IPS DF 6.9 (cell line): ENCODE measurements at regions not wholly inside any gene's neighbourhood (a gene's known extent, or its start where the extent isn't known, plus 50 kb on each side); places are given as distances from the start of the nearest gene placed in this dataset.

Source experiments
- DNase-seq: peaks from one replicate; pipeline ENCODE4 v3.0.0-alpha.2; 2013; ENCODE audit warnings: low read depth, low spot score
- H3K27ac ChIP-seq: one replicate; pipeline ENCODE4 v1.5.1; 2013; ENCODE audit warnings: low read length, control low read depth
- H3K27me3 ChIP-seq: 2 replicates; pipeline ENCODE4 v1.6.1; 2013; ENCODE audit warnings: mild to moderate bottlenecking, low read length; ENCODE audit not compliant: control insufficient read depth, insufficient read depth
- H3K36me3 ChIP-seq: 2 replicates; pipeline ENCODE4 v1.6.1; 2013; ENCODE audit warnings: low read length; ENCODE audit not compliant: control insufficient read depth, insufficient read depth
- H3K4me1 ChIP-seq: 2 replicates; pipeline ENCODE4 v1.6.1; 2013; ENCODE audit warnings: low read length; ENCODE audit not compliant: control insufficient read depth, insufficient read depth
- H3K4me3 ChIP-seq: 2 replicates; pipeline ENCODE4 v1.5.1; 2013; ENCODE audit warnings: mild to moderate bottlenecking, low read length
- H3K9me3 ChIP-seq: 2 replicates; pipeline ENCODE4 v1.6.1; 2013; ENCODE audit warnings: low read length, inconsistent platforms; ENCODE audit not compliant: control insufficient read depth, insufficient read depth
- WGBS: extraction: QIAGEN DNeasy Blood & Tissue Kit; methylation state at CpG from one replicate; pipeline ENCODE4 v1.1.7; 2013; ENCODE audit warnings: mixed read lengths, missing lambda C conversion rate; ENCODE audit not compliant: insufficient read length, insufficient coverage; 5-methylcytosine and 5-hydroxymethylcytosine counted together

DNA sequence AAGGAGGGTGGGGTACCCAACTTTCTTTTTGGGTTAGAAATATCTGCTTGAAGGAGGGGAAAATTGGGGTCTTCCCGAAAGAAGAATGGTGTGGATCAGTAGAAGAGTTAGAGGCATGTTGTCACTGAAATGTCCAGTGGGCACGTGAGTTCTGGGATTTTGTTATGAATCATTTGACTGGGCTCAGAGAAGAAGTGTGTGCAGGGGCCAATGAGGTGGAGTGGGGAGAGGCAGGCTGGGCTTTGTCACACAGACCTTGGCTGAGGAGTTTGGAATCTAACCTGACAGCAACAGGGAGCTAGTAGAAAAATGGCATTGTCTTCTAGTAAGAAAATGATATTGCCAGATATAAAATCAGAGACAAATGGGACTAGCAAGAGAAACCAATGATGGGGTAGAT is 436.8 kb downstream of the MFSD1 start:
- no peak overlapping the region for H3K4me3 ChIP-seq
- H3K4me1 ChIP-seq, result no peaks in the 10 kb centered on the region
- DNase-seq, result no peak
- H3K36me3 ChIP-seq, result no peaks in the 10 kb centered on the region
- WGBS, result no CpG with 5 or more reads among the region's 2 CpGs
- no peaks in the 10 kb centered on the region for H3K27me3 ChIP-seq
- H3K27ac ChIP-seq, result no peak overlapping the region
- H3K9me3 ChIP-seq, result no peaks in the 10 kb centered on the region

DNA sequence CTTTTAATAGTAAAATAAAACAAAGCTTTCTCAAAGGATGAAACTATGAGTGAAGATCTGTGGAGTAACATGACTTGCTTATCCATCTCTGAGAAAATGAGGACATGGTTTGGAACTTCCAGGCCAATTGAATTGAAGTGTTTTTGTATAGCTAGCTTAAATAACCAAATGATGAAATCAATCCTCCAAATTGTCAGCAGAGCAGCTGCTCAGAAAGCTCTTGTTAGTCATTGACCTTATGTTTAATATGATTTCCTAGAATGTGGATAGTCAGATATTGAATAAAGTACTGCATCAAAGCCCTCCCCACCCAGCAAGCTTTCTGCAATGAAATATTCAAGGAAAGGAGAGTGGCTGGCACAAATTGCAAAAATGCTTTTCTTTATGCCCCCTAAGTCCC is 437.2 kb downstream of the MFSD1 start:
- Histone ChIP-seq H3K27me3 (no peaks in the 10 kb centered on the region), H3K9me3 (no peaks in the 10 kb centered on the region), H3K27ac (no peak overlapping the region), H3K4me1 (no peaks in the 10 kb centered on the region), H3K36me3 (no peaks in the 10 kb centered on the region), H3K4me3 (no peak overlapping the region)
- DNase-seq, result no peak

DNA sequence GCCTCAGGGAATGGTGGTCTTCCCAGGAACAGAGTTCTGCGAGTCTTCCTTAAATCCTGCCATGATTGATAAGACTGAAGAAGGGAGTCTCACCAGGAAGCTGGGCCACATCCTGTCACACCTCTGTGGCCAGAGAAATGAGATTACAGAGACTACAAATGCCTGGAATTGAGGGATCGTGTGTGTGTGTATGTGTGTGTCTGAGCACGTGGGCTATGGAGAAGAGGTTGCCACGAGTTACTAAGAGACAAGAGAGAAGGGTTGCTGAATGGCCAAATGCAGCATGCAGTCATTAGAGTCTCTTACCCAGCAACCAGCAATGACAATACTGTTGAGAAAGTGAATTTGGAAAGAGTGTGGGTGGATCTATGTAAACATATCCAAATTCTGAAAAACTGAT is 443.1 kb downstream of the MFSD1 start:
- Histone ChIP-seq H3K4me1 (no peaks in the 10 kb centered on the region), H3K9me3 (no peaks in the 10 kb centered on the region), H3K27me3 (no peaks in the 10 kb centered on the region), H3K36me3 (no peaks in the 10 kb centered on the region), H3K4me3 (no peak overlapping the region), H3K27ac (no peak overlapping the region)
- DNase-seq, result no peak
- no CpG with 5 or more reads among the region's 4 CpGs for WGBS

DNA sequence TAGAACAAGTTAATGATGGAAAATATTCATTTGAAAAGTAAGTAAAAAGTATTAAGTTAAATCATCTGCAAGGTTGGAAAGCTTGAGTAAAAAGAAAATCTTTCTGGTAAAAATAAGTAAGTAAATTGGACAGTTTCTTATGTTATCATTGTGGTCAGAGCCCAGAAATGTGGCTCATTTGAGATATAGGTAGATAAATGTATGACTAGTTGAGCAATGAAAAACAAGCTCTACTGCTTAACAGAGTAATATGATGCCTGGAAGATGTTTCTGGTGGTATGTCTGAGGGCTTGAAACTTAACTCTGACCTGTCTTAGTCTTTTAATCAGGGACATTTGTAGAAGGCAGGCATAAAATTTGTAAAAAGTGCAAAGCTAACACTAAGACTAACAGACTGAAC is 444.0 kb downstream of the MFSD1 start:
- Histone ChIP-seq H3K27me3 (no peaks in the 10 kb centered on the region), H3K9me3 (no peaks in the 10 kb centered on the region), H3K27ac (no peak overlapping the region), H3K36me3 (no peaks in the 10 kb centered on the region), H3K4me1 (no peaks in the 10 kb centered on the region), H3K4me3 (no peak overlapping the region)
- DNase-seq, result no peak

DNA sequence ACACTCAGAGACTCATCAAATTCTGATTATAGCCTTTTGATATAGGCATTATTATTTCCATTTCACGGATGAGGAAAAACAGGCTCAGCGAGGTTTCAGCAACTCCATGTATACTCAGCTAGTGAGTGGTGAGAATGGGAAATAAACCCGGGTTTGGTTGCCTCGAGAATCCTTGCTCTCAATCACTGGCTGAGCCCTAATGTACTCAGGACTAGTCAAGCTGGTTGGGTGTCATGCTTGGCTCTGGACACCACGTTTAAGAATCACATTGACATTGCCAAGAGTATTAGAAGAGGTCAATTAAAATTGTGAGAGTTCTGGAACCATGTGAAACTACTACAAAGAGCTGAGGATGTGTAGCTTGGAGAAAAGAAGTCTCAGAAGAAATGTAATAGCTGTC is 444.5 kb downstream of the MFSD1 start:
- Histone ChIP-seq H3K27me3 (no peaks in the 10 kb centered on the region), H3K9me3 (no peaks in the 10 kb centered on the region), H3K4me3 (no peak overlapping the region), H3K4me1 (no peaks in the 10 kb centered on the region), H3K36me3 (no peaks in the 10 kb centered on the region), H3K27ac (no peak overlapping the region)
- no peak for DNase-seq
- WGBS, result no CpG with 5 or more reads among the region's 5 CpGs

DNA sequence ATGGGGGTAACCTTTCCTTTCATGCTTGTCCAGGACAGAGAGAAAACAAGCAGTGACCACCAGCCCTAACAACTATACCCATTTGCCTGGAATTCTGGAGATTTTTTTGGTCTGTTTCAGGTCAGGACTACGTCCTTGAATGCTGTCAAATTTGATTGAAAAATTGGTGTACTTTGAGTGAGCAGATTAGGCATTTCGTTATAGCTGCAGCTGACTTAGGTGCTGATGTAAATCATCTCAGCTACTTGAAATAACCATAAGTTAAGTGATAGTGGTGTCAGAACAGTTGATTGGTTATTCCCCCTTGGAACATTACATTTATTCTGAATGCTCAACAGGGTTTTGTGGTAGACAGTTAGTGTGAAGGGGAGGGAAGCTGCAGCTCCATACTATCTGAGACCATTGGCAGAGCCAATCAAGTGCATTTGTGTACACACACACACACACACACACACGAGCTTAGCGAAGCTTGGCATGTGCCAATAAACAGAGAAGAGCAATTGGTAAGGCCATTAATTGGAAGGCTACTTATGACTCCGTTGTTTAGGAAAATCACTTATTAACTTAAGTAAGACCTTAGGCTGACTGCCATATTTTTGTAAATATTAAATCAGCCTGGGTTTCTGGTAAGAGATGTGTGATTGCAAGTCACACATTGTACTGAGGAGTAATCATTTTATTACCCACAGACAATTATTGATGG is 447.8 kb downstream of the MFSD1 start:
- Histone ChIP-seq H3K4me1 (no peaks in the 10 kb centered on the region), H3K36me3 (no peaks in the 10 kb centered on the region), H3K9me3 (no peaks in the 10 kb centered on the region), H3K27me3 (no peaks in the 10 kb centered on the region), H3K27ac (no peak overlapping the region), H3K4me3 (no peak overlapping the region)
- WGBS, result no CpG with 5 or more reads among the region's 5 CpGs
- no peak for DNase-seq

DNA sequence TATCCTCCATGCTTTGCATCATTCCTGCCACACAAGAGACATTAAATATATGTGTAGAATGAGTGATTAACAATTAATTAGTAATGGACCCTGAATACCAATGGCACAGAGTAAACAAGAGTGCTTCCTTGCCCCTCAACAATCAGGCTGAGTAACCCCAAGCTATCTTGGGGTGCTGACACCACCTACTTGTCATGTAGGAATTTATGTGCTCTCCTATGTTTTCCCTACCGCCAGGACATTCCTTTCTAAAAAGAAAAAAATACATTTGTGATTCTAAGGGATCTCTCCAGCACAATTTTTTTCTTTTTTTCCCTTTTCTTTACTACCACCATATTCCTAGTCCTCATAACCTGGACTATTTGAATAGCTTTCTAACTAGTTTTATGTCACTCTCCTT is 449.1 kb downstream of the MFSD1 start:
- Histone ChIP-seq H3K27ac (no peak overlapping the region), H3K27me3 (no peaks in the 10 kb centered on the region), H3K9me3 (no peaks in the 10 kb centered on the region), H3K4me3 (no peak overlapping the region), H3K4me1 (no peaks in the 10 kb centered on the region), H3K36me3 (no peaks in the 10 kb centered on the region)
- DNase-seq, result no peak
- no CpG with 5 or more reads among the region's 1 CpG for WGBS

DNA sequence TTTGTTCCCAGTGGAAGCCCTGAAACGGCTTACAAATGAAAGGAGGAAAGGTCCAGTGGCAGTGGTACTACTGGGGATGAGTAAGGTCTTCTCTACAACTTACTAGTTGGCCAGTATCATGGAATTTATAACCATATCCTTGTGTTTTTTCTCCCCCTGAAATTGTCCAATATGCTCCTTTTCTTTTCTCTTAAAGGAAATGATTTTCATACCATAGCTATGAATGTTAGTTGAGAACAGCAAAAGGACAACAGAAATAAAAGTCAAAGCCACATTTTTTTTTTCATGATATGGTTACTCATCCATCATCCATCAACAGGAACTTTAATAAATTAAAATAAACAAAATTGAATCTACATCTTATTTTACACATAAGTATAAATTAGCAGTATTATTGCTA is 450.4 kb downstream of the MFSD1 start:
- Histone ChIP-seq H3K9me3 (no peaks in the 10 kb centered on the region), H3K27me3 (no peaks in the 10 kb centered on the region), H3K27ac (no peak overlapping the region), H3K4me1 (no peaks in the 10 kb centered on the region), H3K36me3 (no peaks in the 10 kb centered on the region), H3K4me3 (no peak overlapping the region)
- WGBS, result no CpG with 5 or more reads among the region's 1 CpG
- no peak for DNase-seq

DNA sequence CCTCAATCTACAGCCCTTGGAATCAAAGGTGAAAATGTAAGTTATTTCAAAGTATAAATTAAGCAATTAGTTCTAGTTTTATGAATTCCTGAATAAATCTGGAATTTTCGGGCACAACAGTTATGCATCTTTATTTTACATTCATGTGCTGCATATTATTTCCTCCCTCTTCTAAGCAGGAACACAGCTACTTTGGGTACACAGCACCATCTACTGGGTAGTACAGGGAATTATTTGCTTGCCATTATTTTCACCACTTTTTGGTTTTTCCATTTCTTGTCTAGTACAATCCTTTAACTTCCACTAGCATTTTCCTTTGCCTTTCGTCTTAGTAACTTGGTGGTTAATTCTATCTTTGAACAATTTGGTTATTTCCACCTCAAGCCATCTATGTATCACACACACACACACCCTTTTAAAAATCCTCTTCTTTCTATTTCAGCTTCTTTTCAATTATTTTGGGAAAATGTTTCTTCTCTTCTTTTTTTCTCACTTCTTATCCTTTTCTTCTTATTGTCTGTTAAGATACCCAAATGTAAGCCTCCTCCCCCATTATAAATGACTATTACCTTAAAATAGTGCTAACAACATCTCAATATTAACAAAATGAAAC is 451.0 kb downstream of the MFSD1 start:
- H3K9me3 ChIP-seq, result no peaks in the 10 kb centered on the region
- H3K27me3 ChIP-seq, result no peaks in the 10 kb centered on the region
- DNase-seq, result no peak
- no peak overlapping the region for H3K4me3 ChIP-seq
- H3K4me1 ChIP-seq, result no peaks in the 10 kb centered on the region
- WGBS, result no CpG with 5 or more reads among the region's 2 CpGs
- no peaks in the 10 kb centered on the region for H3K36me3 ChIP-seq
- H3K27ac ChIP-seq, result no peak overlapping the region

DNA sequence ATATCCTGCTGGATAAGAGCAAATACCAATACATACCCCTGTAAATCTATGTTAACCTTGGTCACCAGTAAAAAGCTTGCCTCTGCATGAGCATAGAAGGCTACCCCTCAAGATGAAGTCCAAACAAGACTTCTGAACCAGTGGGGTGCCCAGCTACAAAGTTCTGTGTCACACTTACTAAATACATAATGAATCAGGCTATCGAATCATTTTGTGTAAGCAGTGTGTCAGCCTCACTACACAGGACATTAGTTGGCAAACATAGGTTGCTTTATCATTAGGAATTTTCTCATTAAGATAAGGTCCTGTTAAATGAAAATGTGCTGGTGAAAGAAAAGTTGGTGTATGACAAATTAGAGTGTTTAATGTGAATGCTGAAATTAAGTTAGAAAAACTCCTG is 452.0 kb downstream of the MFSD1 start:
- WGBS, result no CpG with 5 or more reads among the region's 1 CpG
- Histone ChIP-seq H3K4me3 (no peak overlapping the region), H3K4me1 (no peaks in the 10 kb centered on the region), H3K36me3 (no peaks in the 10 kb centered on the region), H3K27me3 (no peaks in the 10 kb centered on the region), H3K27ac (no peak overlapping the region), H3K9me3 (no peaks in the 10 kb centered on the region)
- DNase-seq, result no peak

DNA sequence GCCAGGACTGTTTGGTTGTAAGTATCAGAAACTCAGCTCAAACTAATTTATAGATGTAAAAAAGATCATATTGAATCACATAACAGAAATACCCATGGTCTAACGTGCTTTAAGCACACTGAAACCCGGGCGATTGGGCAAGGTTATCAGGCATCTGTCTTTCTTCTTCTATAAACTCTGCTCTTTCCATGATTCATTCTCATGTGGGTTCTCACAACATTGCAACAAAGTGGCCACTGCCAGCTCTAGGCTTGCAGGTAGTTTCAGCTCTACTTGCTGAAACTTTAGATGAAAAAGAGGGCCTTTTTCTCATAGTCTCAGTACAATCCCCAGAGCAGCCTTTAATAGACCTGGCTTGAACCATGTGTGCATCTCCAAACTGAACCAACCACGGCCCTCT is 456.1 kb downstream of the MFSD1 start:
- no peaks in the 10 kb centered on the region for H3K27me3 ChIP-seq
- no peak for DNase-seq
- H3K4me1 ChIP-seq, result no peaks in the 10 kb centered on the region
- no peak overlapping the region for H3K27ac ChIP-seq
- no peak overlapping the region for H3K4me3 ChIP-seq
- no peaks in the 10 kb centered on the region for H3K36me3 ChIP-seq
- no peaks in the 10 kb centered on the region for H3K9me3 ChIP-seq
- WGBS, result no CpG with 5 or more reads among the region's 4 CpGs
